ENCODE measurements at regions not wholly inside any gene's neighbourhood (a gene's known extent, or its start where the extent isn't known, plus 50 kb on each side); places are given as distances from the start of the nearest gene placed in this dataset.
"Not testable (repeated sequence)": the region's sequence is repeated elsewhere in the genome, so short reads cannot be mapped to it uniquely, and the experiment has no call there.

DNA sequence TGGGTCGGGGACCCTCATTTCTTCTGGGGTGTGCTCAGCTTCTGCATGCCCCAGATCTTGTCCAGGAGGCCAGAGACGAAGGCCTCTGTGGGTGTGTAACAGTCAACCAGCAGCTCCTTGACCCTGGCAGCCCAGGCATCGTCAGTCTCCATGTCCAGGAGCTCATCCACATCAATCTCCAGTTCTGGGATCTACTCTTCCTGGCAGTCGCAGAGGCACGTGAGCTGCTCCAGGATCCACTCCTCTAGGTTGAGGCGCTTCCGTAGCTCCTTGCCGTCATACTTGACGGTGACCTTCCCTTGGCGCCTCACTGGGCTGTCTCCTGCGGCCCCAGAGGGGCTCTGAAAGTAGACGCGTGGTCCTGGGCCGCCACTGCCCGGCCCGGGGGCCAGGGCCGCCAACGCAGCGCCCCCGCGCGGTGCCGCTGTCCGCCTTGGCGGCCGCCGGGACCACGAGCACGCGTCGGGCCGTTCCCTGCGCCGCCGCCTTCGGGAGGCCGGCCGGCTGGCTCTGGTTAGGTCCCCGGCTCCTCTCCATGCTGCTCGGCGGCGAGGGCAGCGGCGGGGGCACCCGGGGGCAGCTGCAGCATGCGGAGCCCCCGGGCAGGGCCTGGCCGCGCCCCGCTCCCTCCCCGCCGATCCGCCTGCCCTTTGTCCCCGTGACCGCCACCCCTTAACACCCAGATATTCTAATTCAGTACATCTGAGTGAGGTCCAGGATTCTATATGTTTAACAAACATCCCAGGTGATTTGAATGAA, 170.5 kb downstream of the SEPTIN7 start:
- no peak for DNase-seq (ENCODE audit: low spot score)

DNA sequence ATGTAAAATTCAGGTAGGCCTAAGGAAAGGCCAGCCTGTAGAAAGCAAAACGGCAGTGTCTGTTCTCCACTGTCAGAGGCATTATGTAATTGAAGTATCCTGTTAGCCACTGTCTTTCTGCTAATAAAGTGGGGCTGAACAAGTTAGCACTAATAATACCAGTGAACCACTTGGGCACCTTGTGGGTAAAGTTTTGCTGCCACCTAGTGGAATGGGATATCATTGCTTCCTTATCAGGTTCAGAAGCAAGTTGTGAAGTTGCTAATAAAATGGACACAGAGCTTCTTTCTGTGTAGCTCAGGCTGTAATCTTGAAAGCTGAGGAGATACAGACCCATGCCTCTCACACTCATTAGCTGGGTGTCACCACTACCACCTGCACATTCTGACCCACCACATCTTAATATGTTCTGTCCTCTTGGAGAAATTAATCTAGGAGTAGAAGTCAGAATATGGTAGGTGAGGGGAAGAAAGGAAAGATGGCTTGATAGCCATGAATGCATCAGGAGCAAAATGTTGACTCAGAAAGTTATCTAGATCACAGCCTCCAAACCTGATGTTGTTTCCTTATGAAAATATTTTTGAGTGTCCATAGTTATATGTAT, 175.1 kb downstream of the SEPTIN7 start:
- peak; percentile 80 for DNase-seq (ENCODE audit: low spot score)

GRCh38 chr7:35978816-35979640, 174.0 kb upstream of the EEPD1 start:
- not testable (repeated sequence) for DNase-seq (ENCODE audit: low spot score)

DNA sequence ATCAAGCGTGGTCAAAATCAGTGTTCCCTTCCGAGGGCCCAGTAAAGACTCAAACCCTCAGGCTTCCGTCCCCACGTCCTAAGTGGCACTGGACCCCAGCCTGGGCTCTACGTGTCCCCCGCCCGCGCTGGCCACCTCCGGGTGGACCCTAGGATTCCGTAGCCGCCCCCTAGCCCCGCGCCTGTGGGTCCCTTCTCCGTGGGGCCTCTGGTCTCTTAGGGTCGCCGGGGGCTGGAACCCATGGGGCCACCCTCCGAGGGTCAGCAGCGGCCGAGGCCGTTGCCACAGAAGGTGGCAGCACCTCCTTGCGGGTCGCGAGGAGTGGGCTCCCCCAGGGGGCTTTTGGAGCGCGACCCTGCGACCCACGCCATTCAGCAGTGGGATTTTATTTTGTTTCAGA, 170.5 kb upstream of the EEPD1 start:
- no peak for DNase-seq (ENCODE audit: low spot score)

DNA sequence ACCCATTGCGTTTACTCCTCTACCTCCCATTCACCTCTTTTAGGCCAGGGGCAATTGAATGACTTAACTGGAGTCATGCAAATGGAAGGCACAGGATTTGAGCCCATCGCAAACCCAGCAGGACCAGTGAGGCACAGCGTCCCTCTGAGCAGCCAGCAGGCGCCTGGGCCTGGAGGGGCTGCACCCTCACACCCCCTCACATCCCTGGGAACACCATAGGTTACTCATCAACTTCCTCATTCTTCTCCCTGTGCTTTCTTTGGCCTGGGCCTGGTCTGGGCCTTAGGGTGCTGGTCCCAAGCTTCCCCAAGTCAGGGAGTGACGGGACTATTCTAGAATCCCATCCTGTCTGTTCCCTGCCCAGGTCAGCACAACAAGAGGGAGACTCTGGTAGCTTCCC, 169.4 kb upstream of the EEPD1 start:
- no peak for DNase-seq (ENCODE audit: low spot score)

GRCh38 chr7:35985126-35985754, 167.8 kb upstream of the EEPD1 start:
- DNase-seq (ENCODE audit: low spot score): peak; percentile 76

DNA sequence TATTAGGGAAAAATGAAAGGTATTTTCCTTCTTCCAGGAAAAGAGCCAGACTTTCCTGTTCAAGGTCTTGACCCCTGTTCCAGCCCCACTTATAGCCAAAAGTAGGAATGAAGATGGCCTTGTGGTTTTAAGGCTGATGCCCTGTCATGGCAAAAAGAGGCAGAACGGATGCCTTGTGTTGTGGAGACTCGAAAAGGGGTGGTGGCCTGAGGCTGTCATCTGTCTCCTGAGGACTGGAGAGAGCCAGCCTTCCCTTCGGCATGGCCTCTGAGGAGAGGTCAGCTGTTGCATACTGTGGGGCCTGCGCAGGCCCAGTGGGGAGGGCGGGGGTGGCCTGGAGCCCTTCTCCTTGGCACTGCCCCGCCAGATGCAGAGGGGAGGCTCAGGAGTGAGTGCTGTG, 166.0 kb upstream of the EEPD1 start:
- DNase-seq (ENCODE audit: low spot score): no peak

GRCh38 chr7:35988105-35988504, 164.9 kb upstream of the EEPD1 start:
- no peak for DNase-seq (ENCODE audit: low spot score)

DNA sequence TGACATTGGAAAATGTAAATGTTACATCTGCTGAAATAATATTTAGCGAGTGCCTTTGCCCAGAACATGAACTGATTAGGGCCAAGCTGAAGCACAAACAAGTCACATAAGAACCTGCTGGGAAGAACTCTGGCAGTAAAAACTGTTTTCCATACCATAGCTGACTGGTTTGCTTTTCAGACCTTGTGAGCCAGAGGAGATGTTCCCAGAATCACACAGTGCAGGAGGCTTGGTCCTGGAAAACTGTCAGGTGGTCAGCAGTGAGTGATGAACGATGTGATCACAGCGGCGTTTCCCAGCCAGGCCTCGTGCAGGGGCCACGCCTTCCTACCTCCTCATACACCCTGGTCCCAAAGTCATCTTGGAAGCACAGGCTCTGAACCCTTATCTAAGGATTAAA, 164.2 kb upstream of the EEPD1 start:
- DNase-seq (ENCODE audit: low spot score): no peak

DNA sequence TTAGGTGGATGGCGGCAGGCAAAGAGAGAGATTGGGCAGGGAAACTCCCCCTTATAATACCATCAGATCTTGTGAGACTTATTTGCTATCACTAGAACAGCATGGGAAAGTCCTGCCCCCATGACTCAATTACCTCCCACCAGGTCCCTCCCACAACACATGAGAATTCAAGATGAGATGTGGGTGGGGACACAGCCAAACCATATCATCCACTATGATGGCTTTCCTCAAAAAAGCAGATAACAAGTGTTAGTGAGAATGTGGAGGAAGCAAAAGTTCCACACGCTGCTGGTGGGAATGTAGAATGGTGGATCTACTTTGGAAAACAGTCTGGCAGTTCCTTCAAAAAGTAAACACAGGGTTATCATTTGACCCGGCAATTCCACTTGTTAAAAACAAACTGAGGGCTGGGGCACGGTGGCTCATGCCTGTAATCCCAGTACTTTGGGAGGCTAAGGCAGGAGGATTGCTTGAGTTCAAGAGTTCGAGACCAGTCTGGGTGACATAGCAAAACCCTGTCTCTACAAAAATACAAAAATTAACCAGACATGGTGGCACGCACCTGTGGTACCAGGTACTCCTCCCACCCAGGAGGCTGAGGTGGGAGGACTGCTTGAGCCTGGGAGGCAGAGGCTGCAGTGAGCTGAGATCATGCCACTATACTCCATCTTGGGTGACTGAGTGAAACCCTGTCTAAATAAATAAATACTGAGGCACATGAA, 161.4 kb upstream of the EEPD1 start:
- no peak for DNase-seq (ENCODE audit: low spot score)

DNA sequence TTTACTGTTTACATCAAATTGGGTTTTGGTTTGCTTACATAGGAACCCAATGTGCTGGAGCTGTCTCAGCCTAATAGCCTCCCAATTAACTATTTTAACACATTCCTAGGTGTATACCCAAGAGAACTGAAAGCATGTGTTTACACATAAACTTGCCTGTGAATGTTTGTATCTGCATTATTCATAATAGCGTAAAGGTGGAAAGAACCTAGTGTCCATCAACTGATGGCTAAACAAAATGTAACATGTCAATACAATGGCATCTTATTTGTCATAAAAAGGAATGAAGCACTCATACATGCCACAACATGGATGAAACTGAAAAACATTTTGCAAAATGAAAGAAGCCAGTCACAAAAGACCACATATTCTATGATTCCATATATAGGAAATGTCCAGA, 160.6 kb upstream of the EEPD1 start:
- no peak for DNase-seq (ENCODE audit: low spot score)

- DNase-seq (ENCODE audit: low spot score): no peak
Observed at GRCh38 chr7:35993113-35993512, 159.9 kb upstream of the EEPD1 start.

DNA sequence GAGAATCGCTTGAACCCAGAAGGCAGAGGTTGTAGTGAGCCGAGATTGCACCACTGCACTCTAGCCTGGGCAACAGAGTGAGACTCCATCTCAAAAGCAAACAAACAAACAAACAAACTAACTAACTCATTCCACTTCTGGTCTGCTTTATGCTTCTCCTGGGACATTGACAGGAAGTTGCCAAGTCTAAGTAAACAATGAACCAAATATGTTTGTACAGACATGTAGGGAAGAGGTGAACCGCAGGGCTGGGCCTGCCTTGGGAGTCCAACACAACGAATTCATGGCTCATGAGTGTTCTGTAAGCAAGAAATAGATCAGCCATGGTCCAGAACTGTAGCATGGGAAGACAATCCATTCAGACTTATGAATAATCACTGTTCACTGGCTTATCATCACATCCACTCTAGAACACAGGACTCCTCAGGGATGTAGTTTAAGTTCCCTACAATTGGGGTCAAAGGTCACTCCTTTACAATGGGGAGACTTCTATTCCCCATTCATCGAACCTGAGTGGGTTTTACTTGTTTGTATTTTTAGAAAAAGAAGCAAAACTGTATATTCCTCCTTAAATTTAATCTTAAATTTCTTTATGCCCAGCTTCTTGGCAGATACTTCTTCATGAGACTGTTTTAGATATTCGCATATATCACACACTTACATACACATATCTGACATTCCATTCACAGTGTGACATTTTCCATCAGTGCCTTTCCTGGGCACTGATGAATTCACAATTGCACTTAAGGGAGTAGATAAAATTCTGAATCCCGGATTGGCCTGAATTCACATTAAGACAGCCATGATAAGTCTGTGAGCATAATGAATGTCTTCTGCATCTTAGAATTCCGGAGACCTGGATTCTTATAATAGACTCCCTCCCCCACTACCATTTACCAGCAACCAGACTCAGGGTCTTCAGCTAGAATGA, 159.1 kb upstream of the EEPD1 start:
- peak; percentile 61 for DNase-seq (ENCODE audit: low spot score)

DNA sequence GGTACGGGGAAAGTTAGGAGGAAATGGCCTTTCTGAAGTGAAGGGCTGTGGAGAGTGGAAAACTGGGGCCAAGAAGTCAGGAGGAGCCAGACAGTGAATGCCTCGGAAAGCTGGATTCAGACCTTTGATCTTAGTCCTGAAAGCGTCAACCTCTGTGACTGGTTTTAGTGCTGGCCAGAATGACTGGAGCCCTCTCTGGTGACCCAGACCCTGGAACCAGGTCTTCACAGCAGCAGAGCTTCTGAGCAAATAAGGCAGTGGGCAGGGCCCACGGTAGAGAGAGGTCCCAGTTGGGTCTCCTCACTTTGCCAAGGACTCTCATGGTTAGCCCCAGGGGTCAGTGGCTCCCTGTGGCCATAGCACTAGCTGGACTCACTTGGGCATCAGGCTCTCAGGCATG, 157.7 kb upstream of the EEPD1 start:
- no peak for DNase-seq (ENCODE audit: low spot score)

- DNase-seq (ENCODE audit: low spot score): no peak
Observed at GRCh38 chr7:35998481-35998880, 154.6 kb upstream of the EEPD1 start.

DNA sequence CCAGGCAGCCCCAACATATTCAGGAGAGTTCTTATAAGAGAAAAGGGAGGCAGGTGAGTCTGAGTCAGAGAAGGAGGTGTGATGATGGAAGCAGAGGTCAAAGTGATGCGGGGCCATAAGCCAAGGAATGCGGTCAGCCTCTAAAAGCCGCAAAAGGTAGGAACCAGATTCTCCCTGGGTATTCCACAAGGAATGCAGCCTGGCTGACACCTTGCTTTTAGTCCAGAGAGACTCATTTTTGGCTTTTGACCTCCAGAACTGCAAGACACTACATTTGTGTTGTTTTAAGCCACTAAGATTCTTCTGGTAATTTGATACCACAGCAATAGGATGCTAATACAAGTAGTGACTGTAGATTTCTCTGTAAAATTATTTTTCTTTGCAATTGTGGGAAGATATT, 151.5 kb upstream of the EEPD1 start:
- DNase-seq (ENCODE audit: low spot score): no peak

GRCh38 chr7:36002900-36003299, 150.2 kb upstream of the EEPD1 start:
- no peak for DNase-seq (ENCODE audit: low spot score)

GRCh38 chr7:36003343-36003742, 149.7 kb upstream of the EEPD1 start:
- DNase-seq (ENCODE audit: low spot score): no peak

DNA sequence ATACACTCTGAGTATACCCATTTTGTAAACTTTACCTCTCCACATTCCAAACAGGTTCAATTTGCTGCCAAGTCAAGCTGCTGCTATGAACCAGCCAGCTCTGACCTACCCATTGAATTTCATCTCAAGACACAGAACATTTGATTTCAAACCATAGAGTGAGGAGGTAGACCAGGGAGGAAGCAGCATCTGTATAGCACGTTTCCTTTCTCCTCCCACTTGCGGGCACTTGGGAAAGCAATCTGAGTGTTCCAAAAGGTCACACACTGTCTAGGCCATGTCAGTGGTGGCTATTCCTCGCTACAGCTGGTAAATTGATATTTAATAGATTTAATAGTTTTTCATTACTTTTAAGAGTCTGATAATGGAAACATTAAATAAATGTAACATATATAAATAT, 147.8 kb upstream of the EEPD1 start:
- no peak for DNase-seq (ENCODE audit: low spot score)

DNA sequence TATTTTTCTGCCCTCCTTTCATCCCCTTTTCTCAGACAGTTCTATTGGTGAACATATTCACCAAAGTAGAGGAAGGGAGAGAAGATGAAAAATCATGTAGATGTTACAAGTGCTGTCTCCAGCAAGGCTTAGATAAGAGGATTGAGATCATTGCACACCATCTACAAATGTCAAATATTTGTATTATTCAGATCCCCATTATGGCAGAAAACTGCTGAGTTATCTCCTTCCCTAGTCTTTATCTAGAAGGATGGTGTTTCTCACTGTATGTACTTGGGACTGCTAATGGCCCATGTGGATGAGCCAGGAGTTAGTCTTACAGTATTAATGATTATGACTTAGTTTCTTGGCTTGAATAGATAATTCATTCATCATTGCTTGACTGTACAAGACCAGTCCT, 147.2 kb upstream of the EEPD1 start:
- DNase-seq (ENCODE audit: low spot score): no peak
